ENCODE measurements at regions not wholly inside any gene's neighbourhood (a gene's known extent, or its start where the extent isn't known, plus 50 kb on each side); places are given as distances from the start of the nearest gene placed in this dataset.

DNA sequence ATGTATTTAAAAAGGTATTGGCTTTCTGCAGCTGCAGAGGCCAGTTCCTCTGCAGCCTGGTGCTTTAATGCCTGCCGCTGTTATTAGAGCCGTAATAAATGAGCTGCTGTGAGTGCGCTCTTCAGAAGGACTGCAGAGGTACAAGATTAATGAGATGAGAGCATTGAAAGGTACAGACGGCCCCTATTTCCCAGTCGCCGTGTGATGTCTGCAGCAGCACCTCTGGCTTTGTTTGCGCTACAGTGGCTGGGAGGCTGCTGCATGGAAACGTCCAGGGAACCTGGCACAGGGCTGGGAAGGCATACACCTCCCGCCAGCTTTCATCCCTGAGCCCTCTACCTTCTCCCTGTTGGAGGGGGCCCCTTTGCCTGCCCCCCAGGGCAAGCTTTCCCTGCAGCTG, 383.8 kb upstream of the ZMIZ1 start:
- Mint-ChIP-seq H3K27ac (no peak overlapping the region), H3K9me3 (no peaks in the 10 kb centered on the region), H3K27me3 (no peaks in the 10 kb centered on the region), H3K4me3 (no peak overlapping the region), H3K36me3 (ENCODE audit: low read depth) (no peaks in the 10 kb centered on the region), H3K4me1 (no peaks in the 10 kb centered on the region)
- DNase-seq: no peak
- intact Hi-C loops (cut with micrococcal nuclease): no loop called here

DNA sequence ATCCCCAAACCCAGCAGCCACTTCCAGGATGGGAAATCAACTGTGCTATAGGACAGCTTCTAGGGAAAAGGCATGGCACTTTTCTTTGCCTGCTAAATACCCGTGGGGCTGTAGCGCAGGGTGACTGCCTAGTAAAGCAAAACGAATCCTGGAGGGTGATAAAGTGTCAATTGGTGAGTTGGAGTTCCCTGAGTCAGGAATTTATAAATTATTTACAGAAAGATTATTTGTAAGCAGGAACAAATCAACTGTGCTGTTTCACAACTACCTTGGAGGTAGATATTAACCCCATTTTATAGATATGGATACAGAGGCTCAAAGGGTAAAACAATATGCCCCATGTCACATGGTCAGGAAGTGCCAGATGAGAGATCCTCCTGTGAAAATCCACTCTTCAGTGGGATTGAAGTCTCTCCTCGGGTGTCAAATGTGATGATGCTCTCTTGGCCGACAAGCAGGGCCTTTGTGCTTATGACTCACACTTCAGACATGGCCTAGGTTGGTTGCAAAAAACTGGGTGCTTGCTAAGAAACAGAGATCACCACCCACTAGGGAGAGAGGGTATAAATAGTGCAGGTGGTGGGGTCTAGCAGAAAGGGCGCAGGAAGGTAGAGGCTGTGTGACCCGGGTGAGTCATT, 383.2 kb upstream of the ZMIZ1 start:
- Mint-ChIP-seq H3K36me3 (ENCODE audit: low read depth) (no peaks in the 10 kb centered on the region), H3K9me3 (no peaks in the 10 kb centered on the region), H3K27ac (no peak overlapping the region), H3K4me3 (no peak overlapping the region), H3K4me1 (no peaks in the 10 kb centered on the region), H3K27me3 (no peaks in the 10 kb centered on the region)
- no peak for DNase-seq
- intact Hi-C loops (cut with micrococcal nuclease): no loop called here

DNA sequence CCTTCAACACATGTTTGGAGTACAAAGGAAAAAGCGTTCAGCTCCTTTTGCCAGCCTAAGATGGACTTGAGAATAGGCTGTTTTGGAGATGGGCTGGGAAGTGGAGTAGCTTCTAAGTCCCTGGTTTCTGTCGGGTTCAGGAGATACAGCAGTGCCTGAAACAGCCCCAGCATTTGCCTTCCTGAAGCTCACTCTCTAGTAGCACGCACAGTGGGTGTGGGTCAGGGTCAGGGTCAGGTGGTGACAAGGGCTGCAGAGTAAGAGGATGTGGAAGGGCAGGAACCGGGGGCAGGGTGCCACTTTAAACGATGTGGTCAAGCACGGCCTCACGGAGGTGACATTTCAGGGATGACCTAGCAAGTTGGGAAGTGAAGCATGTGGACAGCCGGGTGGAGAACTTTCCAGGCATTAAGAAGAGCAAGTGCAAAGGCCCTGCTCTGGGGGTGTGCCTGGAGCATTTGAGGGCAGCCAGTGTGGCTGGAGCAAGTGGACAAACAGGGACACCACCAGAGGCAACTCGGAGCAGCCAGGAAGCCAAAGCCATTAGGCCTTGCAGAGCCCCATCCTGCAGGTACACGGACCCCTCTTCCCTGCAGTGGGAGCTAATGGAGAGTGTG, 382.2 kb upstream of the ZMIZ1 start:
- intact Hi-C loops (cut with micrococcal nuclease): no loop called here
- no peaks in the 10 kb centered on the region for H3K27me3 Mint-ChIP-seq

DNA sequence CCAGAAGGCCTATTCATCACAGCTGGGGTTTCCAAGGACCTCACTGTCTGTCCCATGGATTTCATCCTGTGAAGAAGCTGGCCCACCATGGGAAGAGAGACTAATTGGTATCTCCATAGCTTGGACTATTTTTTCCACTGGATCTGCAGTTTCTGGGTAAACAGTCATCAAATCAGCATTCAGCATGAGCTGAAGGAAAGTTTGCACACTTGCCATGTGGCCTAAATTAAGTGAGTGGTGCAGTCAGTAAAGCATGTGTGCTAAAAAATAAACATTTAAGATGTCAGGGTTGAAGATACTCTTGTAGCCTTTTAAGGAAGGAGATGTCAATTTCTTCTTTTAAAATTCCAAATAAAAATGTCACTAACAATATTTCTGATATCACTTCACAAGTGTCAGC, 381.1 kb upstream of the ZMIZ1 start:
- H3K27ac Mint-ChIP-seq: no peak overlapping the region
- H3K9me3 Mint-ChIP-seq: no peaks in the 10 kb centered on the region
- no peaks in the 10 kb centered on the region for H3K36me3 Mint-ChIP-seq (ENCODE audit: low read depth)
- DNase-seq: no peak
- H3K4me3 Mint-ChIP-seq: no peak overlapping the region
- intact Hi-C loops (cut with micrococcal nuclease): no loop called here
- H3K27me3 Mint-ChIP-seq: no peaks in the 10 kb centered on the region
- no peaks in the 10 kb centered on the region for H3K4me1 Mint-ChIP-seq

More for the DNA sequence above, 382.2 kb upstream of the ZMIZ1 start:
- no peak for DNase-seq
- no peak overlapping the region for H3K27ac Mint-ChIP-seq
- H3K36me3 Mint-ChIP-seq (ENCODE audit: low read depth): no peaks in the 10 kb centered on the region
- H3K9me3 Mint-ChIP-seq: no peaks in the 10 kb centered on the region
- no peak overlapping the region for H3K4me3 Mint-ChIP-seq
- no peaks in the 10 kb centered on the region for H3K4me1 Mint-ChIP-seq

DNA sequence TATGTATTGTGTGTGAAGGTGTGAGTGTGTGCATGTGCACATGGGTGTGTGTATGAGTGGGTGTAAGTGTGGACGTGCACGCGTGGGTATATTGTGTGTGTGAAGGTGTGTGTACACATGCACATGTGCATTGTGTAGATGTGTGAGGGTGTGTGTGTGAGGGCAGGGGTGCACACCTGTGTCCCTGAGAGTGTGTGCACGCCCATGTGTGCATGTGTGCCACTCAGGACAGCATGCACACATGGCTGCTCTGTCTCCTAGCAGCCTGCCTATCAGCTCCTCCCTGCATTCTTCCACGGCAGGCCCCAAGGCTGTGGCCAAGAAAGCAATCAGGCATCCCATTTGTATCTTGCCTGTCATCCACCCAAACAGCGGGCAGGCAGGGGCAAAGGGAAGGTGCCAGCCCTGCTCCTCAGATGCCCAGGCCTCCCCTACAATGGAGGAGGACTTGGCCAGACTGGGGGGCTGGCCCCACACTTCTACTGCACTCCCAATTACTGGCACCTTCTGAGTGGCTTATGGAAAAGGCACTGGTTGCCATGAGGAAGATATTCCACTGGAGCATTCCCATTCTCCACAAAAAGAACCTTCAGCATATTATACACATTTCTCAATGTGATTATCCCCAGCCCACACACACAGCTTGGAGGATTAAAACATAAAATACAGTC, 380.4 kb upstream of the ZMIZ1 start:
- H3K27me3 Mint-ChIP-seq: no peaks in the 10 kb centered on the region
- no peaks in the 10 kb centered on the region for H3K4me1 Mint-ChIP-seq
- no peak overlapping the region for H3K27ac Mint-ChIP-seq
- no peaks in the 10 kb centered on the region for H3K36me3 Mint-ChIP-seq (ENCODE audit: low read depth)
- H3K9me3 Mint-ChIP-seq: no peaks in the 10 kb centered on the region
- no peak for DNase-seq
- intact Hi-C loops (cut with micrococcal nuclease): no loop called here
- no peak overlapping the region for H3K4me3 Mint-ChIP-seq

DNA sequence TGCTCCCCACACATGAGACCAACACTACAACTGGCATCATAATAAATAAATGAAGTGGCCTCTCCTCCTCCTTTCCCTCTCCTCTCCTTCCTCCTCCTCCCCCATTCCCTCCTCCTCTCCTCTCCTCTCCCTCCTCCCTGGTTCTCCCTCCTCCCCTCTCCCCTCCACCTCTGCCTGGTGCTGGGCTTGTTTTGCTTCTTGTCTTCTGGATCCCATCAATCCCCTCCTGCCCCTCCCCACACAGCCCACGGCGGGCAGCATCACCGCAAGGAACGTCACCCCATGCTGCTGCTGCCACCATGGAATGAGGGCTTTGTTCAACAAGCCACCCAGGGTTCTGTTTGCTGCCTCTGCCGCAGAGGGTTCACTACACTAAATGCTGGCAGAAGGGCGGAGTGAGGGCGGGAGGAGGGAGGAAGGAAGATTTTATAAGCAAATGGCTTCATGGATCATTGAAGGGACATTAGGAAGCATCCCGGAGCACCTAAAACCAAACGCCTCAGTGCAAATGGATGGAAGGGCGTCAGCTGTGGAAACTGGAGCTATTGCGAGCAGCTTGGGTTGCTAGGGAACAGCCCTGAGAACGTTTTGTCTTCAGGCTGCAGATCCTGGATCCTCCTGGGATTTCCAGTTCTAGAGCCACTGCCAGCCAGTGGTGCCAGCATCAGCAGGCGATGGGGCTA, 379.7 kb upstream of the ZMIZ1 start:
- intact Hi-C loops (cut with micrococcal nuclease): no loop called here
- DNase-seq: no peak
- Mint-ChIP-seq H3K27me3 (no peaks in the 10 kb centered on the region), H3K36me3 (ENCODE audit: low read depth) (no peaks in the 10 kb centered on the region), H3K9me3 (no peaks in the 10 kb centered on the region), H3K4me3 (no peak overlapping the region), H3K4me1 (no peaks in the 10 kb centered on the region), H3K27ac (no peak overlapping the region)

DNA sequence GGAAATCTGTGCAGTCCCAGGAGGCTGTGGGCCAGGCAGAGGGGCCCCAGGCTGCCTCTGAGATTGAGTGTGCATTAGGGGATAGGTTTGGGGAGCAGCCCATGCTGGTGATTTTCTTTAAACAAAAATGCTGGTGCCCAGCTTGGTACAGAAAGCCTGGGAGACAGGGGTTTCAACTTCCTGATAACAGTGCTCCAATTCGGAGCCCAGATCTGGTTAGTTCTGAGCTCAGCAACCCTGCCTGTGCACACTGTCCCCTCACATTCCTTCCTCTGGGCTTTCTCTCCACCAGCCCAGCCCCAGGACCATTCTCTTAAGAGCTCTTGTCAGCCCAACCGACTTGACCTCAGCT, 379.2 kb upstream of the ZMIZ1 start:
- H3K36me3 Mint-ChIP-seq (ENCODE audit: low read depth): no peaks in the 10 kb centered on the region
- no peak for DNase-seq

DNA sequence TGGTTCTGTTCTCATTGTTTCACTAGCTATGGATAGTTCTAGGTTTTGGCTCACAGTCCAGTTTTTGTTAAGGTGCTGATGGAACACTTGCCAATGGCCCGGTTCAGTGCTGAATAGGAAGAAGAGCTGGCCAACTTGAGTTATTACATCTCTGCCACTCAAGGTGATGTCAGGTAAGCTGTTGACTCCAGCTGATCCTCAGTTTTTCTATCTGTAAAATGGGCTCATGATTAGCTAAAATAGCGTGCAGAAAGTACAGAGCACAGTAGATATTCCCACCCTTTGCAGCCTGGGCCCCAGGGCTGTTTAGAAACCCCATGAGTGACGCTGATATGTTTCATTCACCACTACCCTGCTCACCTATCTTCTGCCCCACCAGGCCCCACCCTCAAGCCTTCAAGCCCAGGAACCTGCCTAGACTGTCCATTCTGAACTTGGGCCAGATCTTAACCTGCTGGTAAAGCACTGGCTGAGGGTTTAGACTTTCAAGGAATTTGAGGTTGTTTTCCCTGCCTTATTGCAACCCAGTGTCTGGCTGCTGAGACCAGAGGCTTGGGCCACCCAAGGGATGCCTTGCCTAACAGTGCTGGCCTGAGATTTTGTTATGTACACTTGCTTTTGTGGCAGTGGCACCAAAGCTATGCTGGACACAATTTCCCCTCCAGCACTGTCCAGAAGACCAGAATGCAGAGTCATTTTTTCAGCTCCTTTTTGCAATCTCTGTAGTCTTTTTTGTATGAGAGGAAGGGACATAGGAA, 378.2 kb upstream of the ZMIZ1 start:
- no peak overlapping the region for H3K4me3 Mint-ChIP-seq
- H3K27me3 Mint-ChIP-seq: no peaks in the 10 kb centered on the region
- DNase-seq: no peak
- no peaks in the 10 kb centered on the region for H3K36me3 Mint-ChIP-seq (ENCODE audit: low read depth)
- H3K27ac Mint-ChIP-seq: no peak overlapping the region
- H3K4me1 Mint-ChIP-seq: no peaks in the 10 kb centered on the region
- intact Hi-C loops (cut with micrococcal nuclease): no loop called here
- H3K9me3 Mint-ChIP-seq: no peaks in the 10 kb centered on the region

More for the DNA sequence above, 379.2 kb upstream of the ZMIZ1 start:
- no peaks in the 10 kb centered on the region for H3K4me1 Mint-ChIP-seq
- H3K27me3 Mint-ChIP-seq: no peaks in the 10 kb centered on the region
- H3K27ac Mint-ChIP-seq: no peak overlapping the region
- no peaks in the 10 kb centered on the region for H3K9me3 Mint-ChIP-seq
- intact Hi-C loops (cut with micrococcal nuclease): no loop called here
- no peak overlapping the region for H3K4me3 Mint-ChIP-seq

DNA sequence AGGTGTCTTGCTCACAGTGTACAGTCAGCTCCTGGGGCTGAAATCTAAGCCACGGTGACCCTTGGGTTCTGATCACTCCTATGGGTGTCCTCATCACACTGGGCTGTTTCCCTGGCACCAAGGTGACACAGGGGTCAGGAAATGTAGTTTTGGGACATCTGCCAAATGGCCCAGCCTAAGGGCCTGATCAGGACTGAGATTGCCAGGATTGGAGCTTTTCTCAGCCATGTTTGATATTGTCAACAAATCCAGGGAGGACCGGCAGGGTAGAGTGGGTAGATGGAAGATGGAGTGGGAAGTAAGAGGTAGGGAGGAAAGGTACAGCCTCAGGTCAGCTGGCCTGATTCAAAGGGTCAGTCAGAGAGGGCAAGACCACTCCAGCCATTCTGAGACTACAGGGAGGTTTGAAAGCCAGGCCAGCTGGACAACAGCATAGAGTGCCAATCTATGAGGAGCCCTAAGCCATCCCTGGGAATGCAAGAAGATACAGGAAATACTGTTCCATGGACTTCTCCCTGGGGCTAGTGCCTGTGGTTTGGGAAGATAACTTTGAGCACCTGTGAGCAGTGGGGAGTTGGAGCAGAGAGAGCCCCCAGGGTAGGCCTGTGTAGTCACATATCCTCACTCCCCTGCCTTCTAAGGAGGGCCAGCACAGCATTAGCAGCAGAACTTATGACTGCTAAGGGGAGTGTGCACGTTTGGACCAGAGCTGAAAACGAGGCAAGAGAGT, 377.3 kb upstream of the ZMIZ1 start:
- no peak for DNase-seq
- intact Hi-C loops (cut with micrococcal nuclease): no loop called here
- Mint-ChIP-seq H3K27ac (no peak overlapping the region), H3K4me3 (no peak overlapping the region), H3K36me3 (ENCODE audit: low read depth) (no peaks in the 10 kb centered on the region), H3K27me3 (no peaks in the 10 kb centered on the region), H3K9me3 (no peaks in the 10 kb centered on the region), H3K4me1 (no peaks in the 10 kb centered on the region)

DNA sequence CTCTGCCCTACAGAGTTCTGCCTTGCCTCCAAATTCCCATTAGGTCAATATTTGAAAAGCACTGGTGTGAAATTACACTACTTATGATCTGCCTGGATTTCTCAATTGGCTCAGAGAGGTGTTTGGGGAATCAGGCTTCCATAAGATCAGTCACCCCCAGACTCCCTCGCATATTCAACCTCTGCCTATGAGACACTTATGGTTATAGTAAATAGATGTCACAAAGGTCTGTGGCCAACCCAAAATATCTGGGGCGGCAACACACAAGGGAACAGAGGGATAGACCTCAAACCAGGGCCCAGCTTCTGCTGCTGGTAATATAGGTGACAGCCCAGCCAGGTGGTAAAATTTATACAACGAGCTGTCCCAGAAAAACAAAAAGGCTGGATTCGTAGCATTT, 376.7 kb upstream of the ZMIZ1 start:
- no peak overlapping the region for H3K4me3 Mint-ChIP-seq
- no peak for DNase-seq
- no peaks in the 10 kb centered on the region for H3K27me3 Mint-ChIP-seq

DNA sequence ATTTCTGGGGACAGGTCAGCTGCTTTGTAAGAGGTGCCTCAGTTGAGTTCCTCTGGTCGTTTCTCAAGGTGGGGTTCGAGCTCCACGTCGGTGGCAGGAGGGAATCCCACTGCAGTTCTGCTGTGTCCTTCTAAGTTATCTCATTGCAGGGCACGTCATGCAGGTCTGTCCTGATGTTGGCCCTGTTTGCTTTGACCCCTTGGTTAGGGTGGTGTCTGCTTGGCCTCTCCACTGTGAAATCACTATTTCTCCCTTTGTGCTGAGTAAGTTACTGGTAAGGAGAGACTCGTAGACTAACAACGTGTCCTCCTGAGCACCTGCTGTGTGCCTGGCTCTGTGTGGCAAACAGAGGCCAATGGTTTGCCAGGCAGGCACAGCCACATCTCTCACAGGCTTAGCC, 372.9 kb upstream of the ZMIZ1 start:
- no peaks in the 10 kb centered on the region for H3K27me3 Mint-ChIP-seq
- H3K27ac Mint-ChIP-seq: no peak overlapping the region
- no peaks in the 10 kb centered on the region for H3K9me3 Mint-ChIP-seq
- H3K4me3 Mint-ChIP-seq: no peak overlapping the region
- H3K4me1 Mint-ChIP-seq: no peaks in the 10 kb centered on the region
- no peak for DNase-seq
- no peaks in the 10 kb centered on the region for H3K36me3 Mint-ChIP-seq (ENCODE audit: low read depth)
- intact Hi-C loops (cut with micrococcal nuclease): no loop called here

More for the DNA sequence above, 376.7 kb upstream of the ZMIZ1 start:
- Mint-ChIP-seq H3K4me1 (no peaks in the 10 kb centered on the region), H3K36me3 (ENCODE audit: low read depth) (no peaks in the 10 kb centered on the region), H3K9me3 (no peaks in the 10 kb centered on the region), H3K27ac (no peak overlapping the region)
- intact Hi-C loops (cut with micrococcal nuclease): no loop called here

DNA sequence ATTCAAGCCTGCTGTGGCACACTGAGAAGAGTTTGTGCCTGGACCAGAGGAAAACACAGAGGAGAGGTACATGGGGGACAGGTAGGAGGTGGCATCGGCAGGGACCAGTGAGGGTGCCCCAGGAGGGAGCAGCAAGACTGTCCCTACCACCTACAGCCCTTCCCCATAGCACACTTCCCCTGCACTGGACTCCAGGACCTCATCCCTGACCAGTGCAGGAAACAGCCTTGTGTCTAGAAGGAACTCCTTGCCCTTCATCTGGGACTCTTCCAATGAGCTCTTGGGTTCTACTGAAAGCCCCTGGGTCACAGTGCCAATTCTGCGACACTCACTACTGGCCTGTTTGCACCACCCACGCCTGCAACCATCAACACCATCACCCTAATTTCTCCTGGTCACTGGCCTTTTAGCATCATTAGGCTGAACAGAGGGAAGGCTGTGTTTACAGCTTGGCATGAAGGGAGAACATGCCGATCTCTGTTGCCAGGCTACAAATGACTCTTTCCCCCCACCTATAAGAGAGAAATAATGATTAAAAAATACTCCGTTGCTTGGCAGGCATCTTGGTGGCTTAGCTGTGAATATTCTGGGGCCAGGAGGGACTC, 371.9 kb upstream of the ZMIZ1 start:
- Mint-ChIP-seq H3K4me1 (no peaks in the 10 kb centered on the region), H3K9me3 (no peaks in the 10 kb centered on the region), H3K27me3 (no peaks in the 10 kb centered on the region), H3K4me3 (no peak overlapping the region), H3K36me3 (ENCODE audit: low read depth) (no peaks in the 10 kb centered on the region), H3K27ac (no peak overlapping the region)
- no peak for DNase-seq
- intact Hi-C loops (cut with micrococcal nuclease): no loop called here

DNA sequence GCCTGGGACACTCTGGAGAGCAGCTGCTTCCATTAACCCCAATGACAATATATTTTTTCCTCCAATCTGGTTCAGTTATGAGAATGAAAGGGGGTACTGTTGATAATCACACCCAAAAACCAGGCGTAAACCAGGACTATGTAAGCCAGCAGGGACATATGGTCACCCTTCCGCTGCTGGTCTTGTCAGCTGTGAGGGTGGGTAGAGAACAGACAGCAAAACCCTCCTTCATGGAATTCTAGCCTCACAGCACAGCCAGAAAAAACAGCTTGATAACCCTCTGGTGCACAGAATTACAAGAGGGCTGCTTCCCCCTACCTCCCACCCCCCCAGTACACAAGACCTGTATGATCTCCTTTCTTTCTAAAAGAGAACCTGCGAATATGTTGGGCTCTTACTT, 368.8 kb upstream of the ZMIZ1 start:
- no peaks in the 10 kb centered on the region for H3K9me3 Mint-ChIP-seq
- no peak overlapping the region for H3K4me3 Mint-ChIP-seq
- DNase-seq: no peak
- no peak overlapping the region for H3K27ac Mint-ChIP-seq
- H3K27me3 Mint-ChIP-seq: peaks cover under 1% of the 10 kb centered on the region
- H3K4me1 Mint-ChIP-seq: no peaks in the 10 kb centered on the region
- intact Hi-C loops (cut with micrococcal nuclease): no loop called here
- no peaks in the 10 kb centered on the region for H3K36me3 Mint-ChIP-seq (ENCODE audit: low read depth)

Data from activated CD4-positive, alpha-beta T cell treated with anti-CD3 and anti-CD28 coated beads, Interleukin-2, amount 10 ng/mL, durations not matched to agents 24 days and 14 days (primary cell).